ENCODE measurements at regions not wholly inside any gene's neighbourhood (a gene's known extent, or its start where the extent isn't known, plus 50 kb on each side); places are given as distances from the start of the nearest gene placed in this dataset.

DNA sequence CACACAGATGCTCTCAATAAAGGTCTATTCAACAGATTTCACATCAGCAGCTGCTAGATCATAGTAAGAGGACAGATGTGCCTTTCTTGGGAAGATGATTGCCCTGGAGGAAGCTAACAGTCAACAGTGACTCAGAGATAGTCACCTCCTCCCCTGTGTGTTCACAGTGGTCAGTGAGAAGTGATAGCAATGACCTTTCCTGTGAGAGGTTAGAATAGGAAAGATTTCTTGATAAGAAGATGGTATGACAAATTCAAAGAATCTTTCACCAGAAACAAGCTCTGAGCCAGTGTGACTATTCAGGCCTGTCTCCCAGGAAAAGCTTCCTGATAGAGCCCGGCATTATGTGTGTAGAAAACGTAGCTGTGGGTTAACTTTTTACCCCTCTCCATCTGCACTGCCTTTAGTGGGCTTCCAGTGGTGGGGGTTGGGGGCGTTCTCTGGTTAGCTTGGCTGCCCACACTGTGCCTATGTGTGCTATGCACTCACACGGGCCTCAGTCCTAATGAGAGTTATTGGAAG lies 66.4 kb upstream of the ARHGAP5 start:
- no peak overlapping the region for H3K4me3 ChIP-seq
- H3K36me3 ChIP-seq (ENCODE audit: insufficient read depth in 1 of 2, low read depth in 1 of 2): no peaks in the 10 kb centered on the region
- WGBS, 3 donors: 89 to 92% (median 89%) methylated on average over 4 of the region's 4 CpGs
- intact Hi-C loops (cut with DNase I): no loop called here
- peaks cover 24% of the 10 kb centered on the region for H3K4me1 ChIP-seq
- TF ChIP-seq, protein P1, sequence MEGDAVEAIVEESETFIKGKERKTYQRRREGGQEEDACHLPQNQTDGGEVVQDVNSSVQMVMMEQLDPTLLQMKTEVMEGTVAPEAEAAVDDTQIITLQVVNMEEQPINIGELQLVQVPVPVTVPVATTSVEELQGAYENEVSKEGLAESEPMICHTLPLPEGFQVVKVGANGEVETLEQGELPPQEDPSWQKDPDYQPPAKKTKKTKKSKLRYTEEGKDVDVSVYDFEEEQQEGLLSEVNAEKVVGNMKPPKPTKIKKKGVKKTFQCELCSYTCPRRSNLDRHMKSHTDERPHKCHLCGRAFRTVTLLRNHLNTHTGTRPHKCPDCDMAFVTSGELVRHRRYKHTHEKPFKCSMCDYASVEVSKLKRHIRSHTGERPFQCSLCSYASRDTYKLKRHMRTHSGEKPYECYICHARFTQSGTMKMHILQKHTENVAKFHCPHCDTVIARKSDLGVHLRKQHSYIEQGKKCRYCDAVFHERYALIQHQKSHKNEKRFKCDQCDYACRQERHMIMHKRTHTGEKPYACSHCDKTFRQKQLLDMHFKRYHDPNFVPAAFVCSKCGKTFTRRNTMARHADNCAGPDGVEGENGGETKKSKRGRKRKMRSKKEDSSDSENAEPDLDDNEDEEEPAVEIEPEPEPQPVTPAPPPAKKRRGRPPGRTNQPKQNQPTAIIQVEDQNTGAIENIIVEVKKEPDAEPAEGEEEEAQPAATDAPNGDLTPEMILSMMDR (IDR thresholded peaks at IDR 0.05): no peak
- DNase-seq: no peak
- H3K27me3 ChIP-seq (ENCODE audit: insufficient read depth in 3 of 3, low read length in 2 of 3): no peaks in the 10 kb centered on the region
- peak in 1 of 4 donors; percentile 57 for ATAC-seq
- H3K9me3 ChIP-seq: no peaks in the 10 kb centered on the region
- no peak overlapping the region for H3K27ac ChIP-seq

DNA sequence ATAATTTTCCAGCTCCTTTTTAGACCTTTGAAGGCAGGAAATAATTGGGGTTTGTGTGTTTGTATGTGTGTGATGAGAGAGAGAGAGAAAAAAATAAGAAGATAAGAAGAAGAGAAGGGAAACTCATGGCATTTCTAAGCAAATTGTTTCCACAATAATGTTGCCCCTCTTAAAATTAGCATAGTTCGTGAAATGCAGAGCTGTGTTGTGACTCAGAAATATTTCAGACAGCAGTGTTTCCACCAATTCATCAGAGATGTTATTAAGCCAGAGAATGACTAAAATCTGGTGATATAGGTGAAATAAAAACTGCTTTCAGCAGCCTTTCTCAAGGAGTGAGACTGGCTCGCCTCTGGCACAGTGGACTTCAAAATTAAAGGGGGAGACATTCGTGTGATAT lies 65.9 kb upstream of the ARHGAP5 start:
- Histone ChIP-seq H3K9me3 (no peaks in the 10 kb centered on the region), H3K36me3 (ENCODE audit: insufficient read depth in 1 of 2, low read depth in 1 of 2) (no peaks in the 10 kb centered on the region), H3K4me3 (no peak overlapping the region), H3K27ac (no peak overlapping the region), H3K27me3 (ENCODE audit: insufficient read depth in 3 of 3, low read length in 2 of 3) (no peaks in the 10 kb centered on the region), H3K4me1 (peaks cover 24% of the 10 kb centered on the region)
- TF ChIP-seq, protein P1 (IDR thresholded peaks at IDR 0.05): no peak
- intact Hi-C loops (cut with DNase I): no loop called here
- no peak for DNase-seq
- WGBS, 3 donors: 89 to 94% (median 92%) methylated on average over 3 of the region's 3 CpGs
- no peak for ATAC-seq

DNA sequence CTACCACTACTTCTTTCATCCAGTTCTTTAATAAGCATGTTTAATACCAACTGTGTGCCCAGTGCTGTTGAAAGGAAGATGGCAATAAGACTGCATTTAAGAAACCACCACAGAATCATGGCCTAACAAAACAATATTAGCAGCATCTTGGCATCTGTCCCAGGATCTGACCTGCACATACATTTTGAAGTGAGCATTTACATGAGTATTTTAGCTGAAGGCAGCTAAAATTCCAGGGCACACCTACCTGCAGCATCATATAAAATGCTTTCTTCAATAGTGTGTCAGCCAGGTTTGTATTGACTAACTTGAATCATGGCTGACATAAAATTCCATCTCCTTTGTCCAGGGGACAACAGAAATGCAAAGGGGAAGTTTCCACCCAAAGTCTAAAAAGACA lies 65.0 kb upstream of the ARHGAP5 start:
- H3K9me3 ChIP-seq: no peaks in the 10 kb centered on the region
- DNase-seq: no peak
- peaks cover 22% of the 10 kb centered on the region for H3K4me1 ChIP-seq

DNA sequence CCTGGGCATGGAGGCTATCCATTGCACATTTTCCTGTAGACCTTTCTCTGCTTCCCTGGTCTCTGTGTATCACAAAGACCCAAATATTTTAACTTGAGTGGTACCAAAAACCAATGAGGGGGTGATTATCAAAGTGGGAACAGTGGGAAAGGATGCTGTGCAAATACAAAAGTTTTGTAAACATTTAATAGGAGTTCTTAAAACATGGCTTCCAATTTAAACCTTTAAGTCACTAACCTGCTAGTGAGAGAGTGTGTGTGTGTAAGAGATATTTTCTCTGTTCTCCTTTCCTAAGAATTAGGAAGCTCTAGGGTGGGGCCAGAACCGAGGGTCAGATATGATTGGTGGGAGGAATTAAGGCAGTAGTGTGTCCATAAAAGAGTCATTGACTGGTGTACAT lies 64.5 kb upstream of the ARHGAP5 start:
- WGBS, 3 donors: 83 to 89% (median 85%) methylated on average over 1 of the region's 1 CpG
- H3K4me3 ChIP-seq: no peak overlapping the region
- intact Hi-C loops (cut with DNase I): no loop called here
- H3K27me3 ChIP-seq (ENCODE audit: insufficient read depth in 3 of 3, low read length in 2 of 3): no peaks in the 10 kb centered on the region
- no peak for DNase-seq
- TF ChIP-seq, protein P1 (IDR thresholded peaks at IDR 0.05): no peak
- H3K27ac ChIP-seq: no peak overlapping the region
- no peak for ATAC-seq
- H3K36me3 ChIP-seq (ENCODE audit: insufficient read depth in 1 of 2, low read depth in 1 of 2): no peaks in the 10 kb centered on the region
- peaks cover 22% of the 10 kb centered on the region for H3K4me1 ChIP-seq
- H3K9me3 ChIP-seq: no peaks in the 10 kb centered on the region

More for the DNA sequence above, 65.0 kb upstream of the ARHGAP5 start:
- intact Hi-C loops (cut with DNase I): no loop called here
- TF ChIP-seq, protein P1 (IDR thresholded peaks at IDR 0.05): no peak
- Histone ChIP-seq H3K27ac (no peak overlapping the region), H3K27me3 (ENCODE audit: insufficient read depth in 3 of 3, low read length in 2 of 3) (no peaks in the 10 kb centered on the region), H3K36me3 (ENCODE audit: insufficient read depth in 1 of 2, low read depth in 1 of 2) (no peaks in the 10 kb centered on the region), H3K4me3 (no peak overlapping the region)
- no peak for ATAC-seq

DNA sequence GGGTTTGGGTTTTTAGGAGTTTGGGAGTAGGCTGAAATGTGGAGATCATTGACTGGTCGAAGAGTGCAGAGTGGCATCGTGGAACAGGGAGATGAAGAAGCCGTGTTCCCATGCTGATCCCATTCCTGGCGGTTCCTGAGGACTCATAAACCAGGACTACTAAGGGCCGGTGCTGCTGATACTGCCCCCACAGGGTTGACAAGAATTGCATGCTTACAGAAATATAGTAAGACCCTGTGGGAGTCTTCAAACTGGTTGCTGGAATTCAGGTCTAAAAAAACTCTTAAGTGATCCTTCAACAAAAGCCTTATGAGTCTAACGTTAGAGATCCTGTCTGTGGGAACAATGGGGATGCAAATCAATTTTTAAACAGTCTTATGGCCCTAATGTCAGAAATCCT lies 64.0 kb upstream of the ARHGAP5 start:
- no peaks in the 10 kb centered on the region for H3K27me3 ChIP-seq (ENCODE audit: insufficient read depth in 3 of 3, low read length in 2 of 3)
- DNase-seq (no peak), ATAC-seq (no peak)
- H3K9me3 ChIP-seq: no peaks in the 10 kb centered on the region
- H3K4me1 ChIP-seq: peaks cover 22% of the 10 kb centered on the region
- no peak overlapping the region for H3K4me3 ChIP-seq
- WGBS, 3 donors: 76 to 81% (median 78%) methylated on average over 6 of the region's 6 CpGs
- intact Hi-C loops (cut with DNase I): no loop called here
- TF ChIP-seq, protein P1 (IDR thresholded peaks at IDR 0.05): no peak
- no peak overlapping the region for H3K27ac ChIP-seq
- no peaks in the 10 kb centered on the region for H3K36me3 ChIP-seq (ENCODE audit: insufficient read depth in 1 of 2, low read depth in 1 of 2)
